ENCODE measurements at regions not wholly inside any gene's neighbourhood (a gene's known extent, or its start where the extent isn't known, plus 50 kb on each side); places are given as distances from the start of the nearest gene placed in this dataset.

DNA sequence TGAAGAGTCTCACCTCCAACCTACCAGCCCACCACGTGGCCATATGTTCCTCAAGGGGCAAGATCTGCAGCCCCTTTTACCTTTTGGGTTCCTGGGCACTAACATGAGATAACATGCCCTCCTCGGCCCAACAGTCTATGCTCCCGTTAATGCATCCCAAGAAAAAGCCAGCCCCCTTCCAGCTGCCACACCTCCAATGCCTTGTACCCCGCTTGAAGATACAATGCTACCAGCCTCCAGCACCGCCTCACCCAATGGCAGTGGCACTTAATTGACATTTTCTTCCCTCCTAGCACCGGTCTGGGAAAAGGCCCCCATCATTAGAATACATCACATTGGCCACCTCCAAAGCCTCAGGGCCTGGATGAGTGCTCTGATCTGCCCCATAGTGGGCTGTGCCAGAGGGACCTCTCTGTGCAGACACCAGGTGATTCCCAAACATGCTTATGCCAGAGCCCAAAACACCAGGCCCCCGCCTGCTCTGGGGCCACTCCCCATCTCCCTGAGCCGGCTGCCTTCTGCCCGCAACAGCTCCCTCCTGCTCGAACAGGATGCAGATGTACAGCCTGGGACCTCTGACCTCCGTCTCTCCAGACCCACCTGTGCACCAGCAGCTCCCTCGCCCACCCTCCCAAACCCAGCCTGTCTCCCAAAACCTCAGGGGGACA is 118.3 kb downstream of the NCOR2 start:
- TF ChIP-seq, protein P1, sequence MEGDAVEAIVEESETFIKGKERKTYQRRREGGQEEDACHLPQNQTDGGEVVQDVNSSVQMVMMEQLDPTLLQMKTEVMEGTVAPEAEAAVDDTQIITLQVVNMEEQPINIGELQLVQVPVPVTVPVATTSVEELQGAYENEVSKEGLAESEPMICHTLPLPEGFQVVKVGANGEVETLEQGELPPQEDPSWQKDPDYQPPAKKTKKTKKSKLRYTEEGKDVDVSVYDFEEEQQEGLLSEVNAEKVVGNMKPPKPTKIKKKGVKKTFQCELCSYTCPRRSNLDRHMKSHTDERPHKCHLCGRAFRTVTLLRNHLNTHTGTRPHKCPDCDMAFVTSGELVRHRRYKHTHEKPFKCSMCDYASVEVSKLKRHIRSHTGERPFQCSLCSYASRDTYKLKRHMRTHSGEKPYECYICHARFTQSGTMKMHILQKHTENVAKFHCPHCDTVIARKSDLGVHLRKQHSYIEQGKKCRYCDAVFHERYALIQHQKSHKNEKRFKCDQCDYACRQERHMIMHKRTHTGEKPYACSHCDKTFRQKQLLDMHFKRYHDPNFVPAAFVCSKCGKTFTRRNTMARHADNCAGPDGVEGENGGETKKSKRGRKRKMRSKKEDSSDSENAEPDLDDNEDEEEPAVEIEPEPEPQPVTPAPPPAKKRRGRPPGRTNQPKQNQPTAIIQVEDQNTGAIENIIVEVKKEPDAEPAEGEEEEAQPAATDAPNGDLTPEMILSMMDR (IDR thresholded peaks at IDR 0.05) = no peak
- no peak for TF ChIP-seq POLR2A (IDR thresholded peaks at IDR 0.05)

Measured in thyroid gland (tissue), 4 donors.